Activated T-helper 2 cell treated with anti-CD3 and anti-CD28 coated beads, Interferon-gamma antibody, Interleukin-2, Interleukin-4, amounts not matched to agents 10 μg/mL and 5 μg/mL and 100 μg/mL, durations not matched to agents 14 hours and 24 hours and 36 hours (primary cell): ENCODE measurements at regions not wholly inside any gene's neighbourhood (a gene's known extent, or its start where the extent isn't known, plus 50 kb on each side); places are given as distances from the start of the nearest gene placed in this dataset.

Experiments
- DNase-seq: peaks from one replicate; pipeline ENCODE4 v3.0.0; 2021; ENCODE audit warnings: low spot score
- H3K27ac Mint-ChIP-seq: one replicate; pipeline ENCODE4 v1.8.0; 2021; ENCODE audit warnings: mixed read lengths
- H3K27me3 Mint-ChIP-seq: one replicate; pipeline ENCODE4 v1.8.0; 2021; ENCODE audit warnings: low read depth, mixed read lengths
- H3K36me3 Mint-ChIP-seq: one replicate; pipeline ENCODE4 v1.8.0; 2021; ENCODE audit warnings: low read depth, mixed read lengths
- H3K4me1 Mint-ChIP-seq: one replicate; pipeline ENCODE4 v1.8.0; 2021; ENCODE audit warnings: low read depth, mixed read lengths
- H3K4me3 Mint-ChIP-seq: one replicate; pipeline ENCODE4 v1.8.0; 2021; ENCODE audit warnings: low read depth, mild to moderate bottlenecking, moderate library complexity, mixed read lengths
- H3K9me3 Mint-ChIP-seq: one replicate; pipeline ENCODE4 v1.8.0; 2021; ENCODE audit warnings: mixed read lengths
- intact Hi-C: fragments of 100-400 bp; cut with micrococcal nuclease; formaldehyde crosslinking; loops from one replicate; pipeline ENCODE4 v1.15.1; 2023

- intact Hi-C loops: loop anchor here (10.0 kb wide), 1 partner anchor 267 kb away; no protein-coding TSS in a partner anchor
Observed at GRCh38 chr15:58277333-58277732, 139.2 kb downstream of the AQP9 start.

GRCh38 chr15:58279106-58279505 is 140.9 kb downstream of the AQP9 start:
- Mint-ChIP-seq H3K27ac (no peak overlapping the region), H3K4me1 (no peaks in the 10 kb centered on the region), H3K9me3 (no peaks in the 10 kb centered on the region), H3K27me3 (peaks cover 14% of the 10 kb centered on the region), H3K36me3 (no peaks in the 10 kb centered on the region), H3K4me3 (no peak overlapping the region)
- DNase-seq: no peak
- intact Hi-C loops: loop anchor here (10.0 kb wide), 1 partner anchor 266 kb away; no protein-coding TSS in a partner anchor

More at GRCh38 chr15:58277333-58277732, 139.2 kb downstream of the AQP9 start:
- Mint-ChIP-seq H3K27me3 (peaks cover 14% of the 10 kb centered on the region), H3K4me3 (no peak overlapping the region), H3K4me1 (no peaks in the 10 kb centered on the region), H3K27ac (no peak overlapping the region), H3K9me3 (no peaks in the 10 kb centered on the region), H3K36me3 (no peaks in the 10 kb centered on the region)
- DNase-seq: no peak

DNA sequence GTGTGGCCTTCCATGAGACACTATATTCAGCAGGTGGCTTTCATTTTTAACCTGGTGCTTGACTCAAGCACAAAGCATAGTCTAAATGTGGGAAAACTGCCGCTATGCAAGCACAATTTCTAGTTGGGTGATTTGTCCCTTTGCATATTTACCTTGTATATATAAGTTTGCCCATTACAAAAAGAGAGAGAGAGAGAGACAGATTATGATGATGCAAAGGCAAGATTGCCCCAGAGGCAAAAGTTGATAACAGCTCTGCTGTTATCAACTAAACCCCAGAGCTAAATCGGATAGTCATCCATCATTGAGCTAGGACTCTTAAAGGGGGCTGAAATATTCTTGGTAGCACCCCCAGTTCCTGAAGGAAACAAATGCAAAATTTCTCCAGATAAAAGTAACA is 141.5 kb downstream of the AQP9 start:
- Mint-ChIP-seq H3K36me3 (no peaks in the 10 kb centered on the region), H3K4me3 (no peak overlapping the region), H3K4me1 (no peaks in the 10 kb centered on the region)

GRCh38 chr15:58282060-58282708 is 144.0 kb downstream of the AQP9 start:
- H3K36me3 Mint-ChIP-seq: no peaks in the 10 kb centered on the region

More for the DNA sequence above, 141.5 kb downstream of the AQP9 start:
- no peak overlapping the region for H3K27ac Mint-ChIP-seq
- no peak for DNase-seq
- intact Hi-C loops: loop anchor here (10.0 kb wide), 1 partner anchor 265 kb away; no protein-coding TSS in a partner anchor
- H3K9me3 Mint-ChIP-seq: no peaks in the 10 kb centered on the region
- H3K27me3 Mint-ChIP-seq: peaks cover 14% of the 10 kb centered on the region

DNA sequence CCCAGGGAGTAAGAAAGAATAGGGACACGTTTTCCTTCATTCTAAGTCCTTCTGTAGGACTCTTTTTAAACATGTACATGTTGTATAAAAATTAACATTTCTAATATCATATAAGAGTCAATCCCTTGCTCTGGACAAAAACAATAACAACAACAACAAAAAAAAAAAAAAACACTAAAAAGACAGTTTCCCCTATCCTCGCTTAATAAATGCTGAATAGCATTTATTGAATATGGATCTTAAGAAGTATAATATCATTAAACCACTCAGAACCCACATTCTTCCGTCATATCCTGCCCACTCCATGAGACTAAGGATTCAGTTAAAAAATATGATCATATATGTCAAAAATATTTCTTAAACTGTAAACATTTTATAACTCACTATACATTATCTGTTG is 145.1 kb downstream of the AQP9 start:
- Mint-ChIP-seq H3K9me3 (no peaks in the 10 kb centered on the region), H3K4me3 (no peak overlapping the region), H3K36me3 (no peaks in the 10 kb centered on the region), H3K27ac (no peak overlapping the region), H3K4me1 (peaks cover 6% of the 10 kb centered on the region), H3K27me3 (peaks cover 10% of the 10 kb centered on the region)
- intact Hi-C loops: no loop called here
- no peak for DNase-seq

More at GRCh38 chr15:58282060-58282708, 144.0 kb downstream of the AQP9 start:
- Mint-ChIP-seq H3K4me3 (no peak overlapping the region), H3K27ac (no peak overlapping the region), H3K9me3 (no peaks in the 10 kb centered on the region), H3K27me3 (peaks cover 12% of the 10 kb centered on the region), H3K4me1 (peaks cover 6% of the 10 kb centered on the region)
- DNase-seq: no peak
- intact Hi-C loops: no loop called here

GRCh38 chr15:58284293-58284692 is 146.1 kb downstream of the AQP9 start:
- Mint-ChIP-seq H3K4me3 (no peak overlapping the region), H3K27me3 (peaks cover 8% of the 10 kb centered on the region), H3K27ac (no peak overlapping the region), H3K9me3 (no peaks in the 10 kb centered on the region), H3K4me1 (peaks cover 6% of the 10 kb centered on the region), H3K36me3 (no peaks in the 10 kb centered on the region)
- no peak for DNase-seq
- intact Hi-C loops: no loop called here

GRCh38 chr15:58285212-58285920 is 146.4 kb upstream of the LIPC start:
- Mint-ChIP-seq H3K27ac (no peak overlapping the region), H3K9me3 (no peaks in the 10 kb centered on the region), H3K36me3 (no peaks in the 10 kb centered on the region), H3K4me1 (peaks cover 6% of the 10 kb centered on the region), H3K27me3 (peaks cover 5% of the 10 kb centered on the region), H3K4me3 (no peak overlapping the region)
- intact Hi-C loops: no loop called here
- no peak for DNase-seq

- no peak overlapping the region for H3K4me3 Mint-ChIP-seq
- H3K27ac Mint-ChIP-seq: no peak overlapping the region
- no peaks in the 10 kb centered on the region for H3K9me3 Mint-ChIP-seq
- peaks cover 10% of the 10 kb centered on the region for H3K4me1 Mint-ChIP-seq
- intact Hi-C loops: no loop called here
- no peak for DNase-seq
- H3K36me3 Mint-ChIP-seq: no peaks in the 10 kb centered on the region
- peaks cover 2% of the 10 kb centered on the region for H3K27me3 Mint-ChIP-seq
Observed at GRCh38 chr15:58285921-58286278, 145.9 kb upstream of the LIPC start.

DNA sequence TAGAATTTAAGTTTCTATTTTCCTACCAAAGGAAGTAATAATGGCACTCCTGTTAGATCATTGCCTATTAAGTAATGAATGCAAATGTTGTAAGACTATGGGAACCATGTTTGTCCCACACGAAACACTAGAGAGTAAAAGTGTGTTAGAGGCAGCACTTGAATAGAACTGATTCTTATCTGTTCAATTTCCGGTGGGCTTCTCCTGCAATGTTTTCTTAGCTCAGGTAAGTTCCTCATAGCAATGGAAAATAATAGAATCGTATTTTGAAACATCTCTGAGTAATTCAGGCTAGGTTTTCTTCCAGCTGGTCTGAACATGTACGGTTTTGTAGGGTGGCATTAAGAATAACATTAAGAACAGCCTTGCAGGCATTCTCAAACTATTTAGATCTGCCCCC is 145.3 kb upstream of the LIPC start:
- H3K27ac Mint-ChIP-seq: no peak overlapping the region
- intact Hi-C loops: no loop called here
- H3K36me3 Mint-ChIP-seq: no peaks in the 10 kb centered on the region
- H3K4me3 Mint-ChIP-seq: no peak overlapping the region
- peaks cover under 1% of the 10 kb centered on the region for H3K27me3 Mint-ChIP-seq
- no peaks in the 10 kb centered on the region for H3K9me3 Mint-ChIP-seq
- DNase-seq: no peak
- peaks cover 14% of the 10 kb centered on the region for H3K4me1 Mint-ChIP-seq

- Mint-ChIP-seq H3K36me3 (no peaks in the 10 kb centered on the region), H3K9me3 (no peaks in the 10 kb centered on the region), H3K4me3 (no peak overlapping the region), H3K27ac (no peak overlapping the region), H3K4me1 (peaks cover 27% of the 10 kb centered on the region), H3K27me3 (no peaks in the 10 kb centered on the region)
- DNase-seq: no peak
- intact Hi-C loops: no loop called here
Observed at GRCh38 chr15:58287891-58288290, 143.9 kb upstream of the LIPC start.

GRCh38 chr15:58288592-58288991 is 143.2 kb upstream of the LIPC start:
- Mint-ChIP-seq H3K9me3 (no peaks in the 10 kb centered on the region), H3K4me3 (no peak overlapping the region), H3K27ac (no peak overlapping the region), H3K27me3 (no peaks in the 10 kb centered on the region), H3K4me1 (peaks cover 29% of the 10 kb centered on the region), H3K36me3 (no peaks in the 10 kb centered on the region)
- no peak for DNase-seq
- intact Hi-C loops: no loop called here

GRCh38 chr15:58291848-58292247 is 139.9 kb upstream of the LIPC start:
- peaks cover 13% of the 10 kb centered on the region for H3K9me3 Mint-ChIP-seq
- no peak for DNase-seq
- H3K27ac Mint-ChIP-seq: peak overlapping the region; percentile 34
- no peaks in the 10 kb centered on the region for H3K36me3 Mint-ChIP-seq
- intact Hi-C loops: no loop called here
- peaks cover 34% of the 10 kb centered on the region for H3K4me1 Mint-ChIP-seq
- H3K27me3 Mint-ChIP-seq: no peaks in the 10 kb centered on the region
- H3K4me3 Mint-ChIP-seq: no peak overlapping the region

DNA sequence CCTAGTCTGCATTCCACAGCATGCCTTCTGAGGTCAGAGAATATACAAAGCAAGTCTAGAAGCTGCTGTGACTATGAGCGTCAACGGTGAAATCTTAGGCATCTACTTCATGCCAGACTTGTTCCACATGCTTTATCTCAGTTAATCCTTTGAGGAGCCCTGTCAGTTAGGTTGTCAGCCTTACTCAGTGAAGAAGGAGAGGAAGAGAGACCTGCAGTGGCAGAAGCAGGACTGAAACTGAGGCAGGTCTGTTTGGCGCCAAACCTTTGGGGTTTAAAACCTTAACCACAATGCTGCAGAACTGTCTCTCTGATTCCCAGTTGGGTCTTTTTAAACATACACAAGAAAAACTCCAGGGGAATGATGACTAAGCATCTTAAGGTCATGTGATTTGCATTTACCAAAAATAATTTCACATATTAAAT is 139.0 kb upstream of the LIPC start:
- Mint-ChIP-seq H3K36me3 (no peaks in the 10 kb centered on the region), H3K27me3 (no peaks in the 10 kb centered on the region), H3K27ac (no peak overlapping the region), H3K4me1 (peaks cover 34% of the 10 kb centered on the region), H3K9me3 (peaks cover 17% of the 10 kb centered on the region), H3K4me3 (no peak overlapping the region)
- intact Hi-C loops: no loop called here
- DNase-seq: no peak
